CD4-positive, alpha-beta T cell treated with Interleukin-12 subunit alpha and Interleukin-12 subunit beta, for 1 hour (primary cell): ENCODE measurements at regions not wholly inside any gene's neighbourhood (a gene's known extent, or its start where the extent isn't known, plus 50 kb on each side); places are given as distances from the start of the nearest gene placed in this dataset.
A peak's percentile ranks its signal among the peaks of the same experiment; 100 is the strongest.
"Not testable (repeated sequence)": the region's sequence is repeated elsewhere in the genome, so short reads cannot be mapped to it uniquely, and the experiment has no call there.

Source experiments
- DNase-seq: peaks from one replicate; pipeline ENCODE4 v3.0.0-alpha.2; 2020

DNA sequence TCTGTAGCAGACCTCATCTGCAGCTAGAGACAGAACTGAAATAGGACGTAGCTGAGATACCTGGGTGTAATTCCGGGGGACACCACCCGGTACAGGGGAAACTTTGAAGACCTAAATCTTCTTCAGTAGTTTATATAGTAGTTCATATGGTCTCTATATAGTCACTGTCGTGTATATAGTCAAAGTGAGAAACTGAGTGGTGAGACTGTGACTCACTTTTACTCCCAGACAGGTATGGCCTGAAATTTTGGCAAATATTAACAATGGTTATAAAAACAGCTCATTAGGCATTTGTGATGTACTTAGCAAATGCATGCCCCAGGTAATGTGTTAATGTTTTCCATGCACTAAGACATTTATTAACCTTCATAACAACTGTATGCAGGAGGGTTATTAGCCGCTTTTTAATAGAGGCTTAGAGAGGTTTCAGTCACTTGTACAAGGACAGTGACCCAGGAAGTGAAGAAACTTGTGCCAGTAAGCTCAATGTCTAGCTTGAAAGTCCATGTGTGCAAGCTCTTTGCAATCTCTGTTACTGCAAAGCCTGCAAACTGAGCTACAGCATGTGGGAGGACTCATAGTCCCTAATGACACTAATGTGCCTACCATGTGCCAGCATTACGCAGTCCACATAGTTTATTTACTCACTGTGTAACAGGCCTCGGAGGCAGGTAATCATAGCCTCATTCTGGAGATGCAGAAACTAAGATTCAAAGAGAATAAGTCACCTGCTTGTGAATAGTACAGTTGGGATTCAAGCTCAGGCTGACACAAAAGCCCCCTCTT lies 165.4 kb upstream of the CHD6 start:
- DNase-seq, result no peak

DNA sequence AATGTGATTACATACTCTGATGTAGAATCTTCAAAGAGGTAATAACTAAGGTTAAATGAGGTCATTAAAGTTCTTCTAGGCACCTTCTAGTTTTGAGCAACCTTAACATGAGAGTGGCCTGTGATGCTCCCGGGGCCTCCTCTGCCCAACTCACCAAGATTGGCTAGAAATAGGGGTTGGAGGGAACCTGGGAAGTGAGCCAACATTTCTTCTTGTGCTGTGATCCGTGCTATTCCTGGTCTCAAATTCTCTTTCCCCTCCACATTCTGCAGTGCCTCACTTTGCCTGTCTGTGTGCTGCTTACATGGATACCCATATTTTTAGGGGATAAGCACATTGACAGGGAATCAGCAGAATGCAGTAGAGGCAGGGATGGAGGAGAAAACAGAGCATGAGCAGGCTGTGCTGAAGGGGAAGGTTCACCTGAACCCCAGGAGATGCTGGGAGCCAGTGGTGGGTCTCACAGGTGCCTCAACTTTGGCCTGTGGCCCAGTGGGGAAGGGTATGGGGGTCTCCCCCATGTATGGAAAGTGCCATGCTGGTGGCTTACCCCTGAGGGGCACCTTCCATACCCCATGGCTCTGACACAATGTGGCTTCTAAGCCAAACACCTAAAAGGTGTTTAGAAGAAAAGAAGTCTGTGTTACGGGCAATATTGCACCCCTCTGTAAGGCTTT lies 164.7 kb upstream of the CHD6 start:
- DNase-seq, result no peak

GRCh38 chr20:41782255-41782654 lies 164.1 kb upstream of the CHD6 start:
- DNase-seq, result no peak

- no peak for DNase-seq
Observed at GRCh38 chr20:41776421-41776820, 158.2 kb upstream of the CHD6 start.

DNA sequence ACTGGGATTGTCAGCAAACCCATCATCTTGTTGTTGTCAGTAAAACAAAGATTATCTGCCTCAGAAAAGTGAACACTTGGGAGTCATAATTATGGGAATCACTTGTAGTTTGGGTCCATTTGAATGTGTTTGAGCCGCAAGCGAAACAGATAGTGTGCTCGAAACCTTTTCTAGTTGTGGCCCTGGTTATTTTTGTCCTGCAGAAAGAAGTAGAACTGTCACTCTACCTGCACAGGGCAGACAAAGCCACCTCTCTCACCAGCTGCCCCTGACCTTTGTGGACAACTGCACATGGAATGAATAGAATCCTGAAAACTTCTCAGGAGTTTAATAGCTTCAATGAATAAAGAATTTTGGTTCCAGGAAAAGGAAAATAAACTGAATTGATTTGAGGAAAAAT lies 156.1 kb upstream of the CHD6 start:
- DNase-seq, result no peak

GRCh38 chr20:41770965-41771364 lies 152.8 kb upstream of the CHD6 start:
- DNase-seq, result no peak

DNA sequence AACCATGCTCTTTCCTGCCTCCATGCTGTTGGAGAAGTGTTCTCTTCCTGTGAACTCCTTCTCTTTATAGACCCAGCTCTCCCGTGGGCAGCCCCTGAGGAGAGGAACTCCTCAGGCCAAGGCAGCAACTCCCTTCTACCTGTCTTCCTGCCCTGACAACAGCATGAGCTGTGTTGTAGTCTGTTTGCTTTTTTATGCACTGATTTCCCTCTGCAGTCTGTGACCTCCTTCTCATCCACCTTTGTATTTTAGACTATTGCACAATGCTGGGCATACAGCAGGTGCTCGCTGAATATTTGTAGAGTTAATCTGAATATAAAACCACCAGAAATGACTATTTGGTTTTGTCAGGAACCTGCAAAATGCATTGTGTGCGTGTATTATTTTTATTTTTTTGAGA lies 152.2 kb upstream of the CHD6 start:
- no peak for DNase-seq

DNA sequence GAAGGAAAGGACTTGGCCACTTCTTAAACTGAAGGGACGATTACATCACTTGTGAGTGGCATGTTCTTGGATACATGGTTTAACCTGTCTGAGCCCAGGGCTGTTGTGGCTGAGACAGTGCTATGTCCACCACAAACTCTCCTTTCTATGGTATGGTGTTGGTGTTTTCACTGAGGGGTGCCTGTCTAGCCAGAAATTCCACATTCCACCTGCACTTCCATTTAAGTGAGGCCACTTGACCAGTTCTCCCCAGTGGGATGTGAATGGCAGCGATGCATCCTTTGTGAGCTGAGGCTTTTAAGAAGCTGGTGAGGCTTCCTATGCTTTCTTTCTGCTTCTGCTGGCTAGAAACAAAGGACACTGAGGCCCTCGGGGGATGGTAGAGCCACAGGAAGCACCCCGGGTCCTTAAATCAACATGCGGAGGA lies 151.4 kb upstream of the CHD6 start:
- no peak for DNase-seq

GRCh38 chr20:41750137-41750536 lies 132.0 kb upstream of the CHD6 start:
- no peak for DNase-seq

DNA sequence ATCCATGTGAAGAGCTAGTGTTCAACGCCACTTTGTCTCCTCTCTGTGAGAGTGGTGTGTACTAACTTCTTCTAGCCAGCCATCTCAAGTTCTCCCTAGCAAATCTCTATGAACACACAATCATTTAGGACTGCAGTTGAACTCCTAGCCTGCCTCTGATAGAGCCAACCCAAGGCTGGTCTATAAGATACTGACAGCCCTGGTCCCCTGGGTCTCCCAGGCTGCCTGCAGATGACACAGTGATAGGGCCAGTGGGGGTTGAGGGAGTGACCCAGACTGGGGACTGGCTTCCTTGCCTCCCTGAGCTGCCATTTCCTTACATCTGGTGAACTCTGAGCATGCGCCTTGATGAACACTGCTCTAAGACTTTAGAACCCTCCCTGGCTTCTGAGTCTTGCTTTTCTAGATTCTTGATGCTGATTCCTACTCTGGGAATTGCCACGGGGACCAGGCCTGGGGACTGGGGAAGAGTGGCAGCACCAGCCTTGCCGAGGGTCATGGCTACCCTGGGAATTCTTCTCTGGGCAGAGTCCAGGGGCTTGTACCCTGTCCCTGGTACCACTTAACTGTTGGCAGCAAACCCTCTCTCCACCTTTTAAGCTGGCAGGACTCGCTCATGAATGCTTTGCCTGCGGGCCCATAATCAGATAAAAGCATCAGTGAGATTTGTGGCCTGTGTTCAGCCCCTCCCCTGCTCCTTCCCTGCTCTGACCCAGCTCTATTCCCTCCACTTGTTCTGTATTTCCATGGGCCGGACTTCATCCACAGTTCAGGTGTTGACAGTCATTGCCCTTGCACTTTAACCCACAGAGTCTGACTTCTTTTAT lies 130.8 kb upstream of the CHD6 start:
- no peak for DNase-seq

DNA sequence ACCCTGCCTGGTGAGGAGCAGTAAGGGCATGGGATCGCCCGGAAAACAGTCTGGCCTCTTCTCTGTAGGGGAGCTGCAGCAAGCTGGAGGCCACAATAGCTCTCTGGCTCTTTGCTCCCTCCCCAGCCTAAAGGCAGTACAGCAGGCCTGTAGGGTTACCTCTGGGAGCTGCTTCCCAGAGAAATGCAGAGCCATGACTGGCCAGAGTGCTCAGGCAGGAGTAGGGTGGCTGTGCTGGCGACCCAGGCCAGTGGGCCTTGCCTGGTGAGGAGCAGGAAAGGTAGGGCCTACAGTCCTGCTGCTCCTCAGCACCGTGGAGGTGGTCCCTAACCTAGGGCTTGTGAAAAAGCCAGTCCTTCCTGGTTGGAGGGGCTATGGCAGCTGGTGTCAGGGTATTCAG lies 129.9 kb upstream of the CHD6 start:
- no peak for DNase-seq

DNA sequence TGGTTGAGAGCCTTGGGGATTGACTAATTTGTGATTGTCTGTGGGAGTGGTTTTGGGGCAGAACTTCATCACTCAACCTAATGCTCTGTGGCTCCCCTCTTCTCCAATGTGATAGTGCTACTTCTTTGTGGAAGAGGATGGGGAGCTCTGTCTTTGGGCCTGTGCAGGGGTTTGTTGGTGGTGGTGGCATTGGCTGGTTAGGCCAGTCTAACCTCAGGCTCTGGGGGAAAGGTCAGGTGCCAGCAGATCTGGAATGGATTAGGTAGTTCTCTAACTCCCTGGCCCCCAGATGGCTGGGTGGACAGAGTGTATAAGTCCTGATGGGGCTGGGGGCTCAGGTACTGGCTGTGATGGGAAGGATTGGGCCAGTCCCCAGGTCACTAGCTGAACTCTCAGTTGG lies 129.0 kb upstream of the CHD6 start:
- no peak for DNase-seq

DNA sequence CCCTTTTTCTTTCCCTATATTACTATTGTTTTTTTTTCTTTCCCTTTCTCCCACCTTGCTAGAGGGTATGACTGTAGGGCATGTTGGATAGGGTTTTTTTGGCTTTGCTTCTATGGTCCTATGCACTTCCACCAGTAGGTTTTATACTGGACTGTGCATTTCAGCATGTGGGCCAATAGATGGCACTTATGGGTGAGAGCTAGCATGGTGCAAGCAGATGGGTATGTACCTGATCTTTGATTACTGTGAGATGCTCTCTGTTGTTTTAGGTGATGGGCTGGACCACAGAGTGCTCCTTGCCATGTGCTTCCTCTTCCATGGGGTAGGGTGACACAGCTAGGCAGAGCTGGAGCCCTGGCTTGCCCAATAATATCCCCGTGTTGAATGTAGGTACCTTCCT lies 128.5 kb upstream of the CHD6 start:
- DNase-seq, result no peak

DNA sequence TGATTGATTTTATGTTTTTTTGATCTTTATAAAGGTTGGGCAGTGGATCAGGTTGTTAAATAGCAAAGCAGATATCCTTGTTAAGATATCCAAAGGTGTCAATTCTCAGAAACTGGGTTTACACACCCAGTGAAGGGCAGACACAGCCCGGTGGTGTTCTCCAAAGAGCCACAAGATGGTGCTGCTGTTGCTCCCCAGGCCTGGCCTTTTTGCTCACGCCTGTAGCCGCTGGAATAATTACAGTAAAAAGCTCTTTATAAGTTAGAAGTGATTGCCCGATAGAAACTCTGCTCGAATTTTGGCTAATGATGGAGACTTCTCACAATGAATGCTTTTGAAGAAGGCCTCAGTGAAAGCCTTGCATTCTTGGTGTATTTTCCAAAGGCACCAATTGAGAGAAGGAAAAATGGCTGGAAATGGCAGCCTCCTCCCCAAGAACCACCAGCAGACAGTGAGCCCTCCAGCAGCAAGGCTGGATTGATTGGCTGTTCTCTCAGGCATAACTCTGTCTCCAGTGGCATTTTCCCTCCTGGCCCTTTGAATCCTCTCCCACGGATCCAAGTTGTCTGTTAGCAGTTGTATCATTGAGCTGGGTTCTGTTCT lies 120.5 kb upstream of the CHD6 start:
- DNase-seq, result peak; percentile 17

GRCh38 chr20:41735949-41736348 lies 117.8 kb upstream of the CHD6 start:
- DNase-seq, result no peak

GRCh38 chr20:41734506-41734945 lies 116.3 kb upstream of the CHD6 start:
- DNase-seq, result peak; percentile 40

DNA sequence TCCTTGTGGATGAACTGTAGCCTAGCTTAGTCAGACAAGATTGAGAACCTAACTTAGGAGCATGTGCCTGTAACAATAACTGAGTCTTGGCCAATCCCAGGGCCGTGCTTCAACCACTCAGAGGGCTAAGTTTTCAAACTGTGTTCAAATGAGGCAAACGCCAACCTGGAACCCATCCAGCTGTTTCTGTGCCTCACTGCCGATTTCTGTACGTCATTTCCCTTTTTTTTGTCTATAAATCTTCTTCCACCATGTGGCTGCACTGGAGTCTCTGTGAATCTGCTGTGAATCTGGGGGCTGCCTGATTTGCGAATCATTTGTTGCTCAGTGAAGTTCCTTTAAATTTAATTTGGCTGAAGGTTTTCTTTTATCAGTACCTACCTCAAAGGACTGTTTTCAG lies 115.0 kb upstream of the CHD6 start:
- no peak for DNase-seq

DNA sequence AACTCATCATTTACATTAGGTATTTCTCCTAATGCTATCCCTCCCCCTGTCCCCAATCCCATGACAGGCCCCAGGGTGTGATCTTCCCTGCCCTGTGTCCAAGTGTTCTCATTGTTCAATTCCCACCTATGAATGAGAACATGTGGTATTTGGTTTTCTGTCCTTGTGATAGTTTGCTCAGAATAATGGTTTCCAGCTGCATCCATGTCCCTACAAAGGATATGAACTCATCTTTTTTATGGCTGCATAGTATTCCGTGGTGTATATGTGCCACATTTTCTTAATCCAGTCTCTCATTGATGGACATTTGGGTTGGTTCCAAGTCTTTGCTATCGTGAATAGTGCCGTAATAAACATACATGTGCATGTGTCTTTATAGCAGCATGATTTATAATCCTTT lies 113.0 kb upstream of the CHD6 start:
- DNase-seq, result not testable (repeated sequence)

GRCh38 chr20:41727681-41728080 lies 109.5 kb upstream of the CHD6 start:
- not testable (repeated sequence) for DNase-seq

DNA sequence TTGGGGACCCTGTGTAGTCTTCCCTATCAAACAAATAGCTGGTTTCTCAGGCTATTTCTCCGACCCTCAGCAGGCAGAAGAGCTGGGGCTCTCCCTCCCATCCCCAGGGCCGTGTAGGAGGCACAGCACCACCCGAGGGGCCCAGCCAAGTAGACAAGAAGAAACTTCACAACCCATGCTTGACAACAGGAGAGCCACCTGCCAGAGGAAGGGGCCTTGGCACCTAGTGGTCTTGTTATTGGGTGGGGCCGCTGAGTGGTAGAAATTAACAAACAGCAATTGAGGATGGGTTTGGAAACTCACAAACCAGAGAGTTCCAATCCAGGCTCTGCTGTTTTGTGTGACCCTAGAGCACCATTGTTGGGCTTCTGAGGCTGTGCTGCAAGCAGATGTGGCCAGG lies 108.5 kb upstream of the CHD6 start:
- no peak for DNase-seq

GRCh38 chr20:41719151-41719550 lies 101.0 kb upstream of the CHD6 start:
- no peak for DNase-seq

DNA sequence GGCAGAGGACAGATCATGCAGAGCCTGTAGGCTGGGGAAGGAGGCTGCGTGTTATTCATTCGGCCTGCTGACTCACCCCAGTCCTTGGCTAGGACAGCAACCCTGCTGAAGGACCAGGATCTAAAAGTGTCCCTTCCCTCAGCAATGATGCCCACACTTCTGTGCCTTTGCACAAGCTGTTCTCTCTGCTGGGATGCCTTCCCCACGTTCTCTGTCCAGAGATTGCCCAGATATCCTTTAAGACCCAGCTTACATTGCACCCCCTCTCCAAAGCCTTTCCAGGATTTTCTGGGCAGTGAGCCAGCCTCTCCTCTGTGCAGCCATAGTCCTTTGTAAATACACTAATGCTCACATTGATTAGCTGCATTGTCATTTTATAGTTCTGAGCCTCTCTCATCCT lies 99.3 kb upstream of the CHD6 start:
- DNase-seq, result no peak

DNA sequence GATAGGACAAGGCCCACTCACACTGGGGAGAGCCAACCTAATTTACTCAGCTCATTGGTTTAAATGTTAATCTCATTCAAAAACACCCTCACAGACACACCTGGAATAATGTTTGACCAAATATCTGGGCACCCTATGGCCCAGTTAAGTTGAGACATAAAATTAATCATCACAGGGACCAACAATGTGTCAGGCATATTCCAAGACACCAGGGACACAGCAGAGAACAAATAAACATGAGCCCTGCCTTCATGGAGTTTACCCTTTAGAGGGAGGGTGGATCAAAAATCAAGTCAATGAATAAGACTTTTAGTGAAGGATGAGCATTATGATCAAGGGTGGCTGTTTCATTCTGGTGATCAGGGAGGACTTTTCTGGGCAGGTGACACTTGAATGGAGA lies 98.7 kb upstream of the CHD6 start:
- no peak for DNase-seq
